Natural killer cell (primary cell): ENCODE measurements at regions not wholly inside any gene's neighbourhood (a gene's known extent, or its start where the extent isn't known, plus 50 kb on each side); places are given as distances from the start of the nearest gene placed in this dataset.

Source experiments
- ATAC-seq, 3 donors: fragments of 150-1000 bp in 2 of 3; fragments of 200-7000 bp in 1 of 3; cut with Tn5 transposase; 1 replicate in 1 of 3; 2 replicates in 2 of 3; pipeline ENCODE4 v1.10.0; 2021; ENCODE audit warnings: mild to moderate bottlenecking in 2 of 3, moderate library complexity in 2 of 3
- DNase-seq, 2 donors: peaks; one replicate each; pipeline versions ENCODE4 v3.0.0 to v3.0.0-alpha.2; 2013 to 2021; ENCODE audit warnings: mixed read lengths in 1 of 2
- H3K27ac ChIP-seq: one replicate; pipeline ENCODE4 v1.5.1; 2013; ENCODE audit warnings: mild to moderate bottlenecking, low read length
- H3K27me3 ChIP-seq: one replicate; pipeline ENCODE4 v1.6.1; 2013; ENCODE audit warnings: low read length; ENCODE audit not compliant: control insufficient read depth, insufficient read depth
- H3K36me3 ChIP-seq: one replicate; pipeline ENCODE4 v1.6.1; 2013; ENCODE audit warnings: low read length; ENCODE audit not compliant: control insufficient read depth, insufficient read depth
- H3K4me1 ChIP-seq: one replicate; pipeline ENCODE4 v1.6.1; 2013; ENCODE audit warnings: low read length; ENCODE audit not compliant: control insufficient read depth, insufficient read depth
- H3K4me3 ChIP-seq: one replicate; pipeline ENCODE4 v1.5.1; 2013; ENCODE audit warnings: low read length
- H3K9me3 ChIP-seq: one replicate; pipeline ENCODE4 v1.6.1; 2013; ENCODE audit warnings: low read length; ENCODE audit not compliant: control insufficient read depth, insufficient read depth
- H3K27ac Mint-ChIP-seq, 2 donors: one replicate each; pipeline ENCODE4 v1.8.0; 2022; ENCODE audit warnings: mild to moderate bottlenecking in 2 of 2, mixed read lengths in 2 of 2, moderate library complexity in 1 of 2
- H3K27me3 Mint-ChIP-seq, 2 donors: one replicate each; pipeline ENCODE4 v1.8.0; 2022; ENCODE audit warnings: low read depth in 2 of 2, mixed read lengths in 2 of 2
- H3K36me3 Mint-ChIP-seq: one replicate; pipeline ENCODE4 v1.8.0; 2022; ENCODE audit warnings: mixed read lengths
- H3K4me1 Mint-ChIP-seq, 2 donors: one replicate each; pipeline ENCODE4 v1.8.0; 2022; ENCODE audit warnings: mixed read lengths in 2 of 2
- H3K4me3 Mint-ChIP-seq: one replicate; pipeline ENCODE4 v1.8.0; 2022; ENCODE audit warnings: mild to moderate bottlenecking, moderate library complexity, mixed read lengths
- H3K9me3 Mint-ChIP-seq, 2 donors: one replicate each; pipeline ENCODE4 v1.8.0; 2022; ENCODE audit warnings: mixed read lengths in 2 of 2
- WGBS: methylation state at CpG from one replicate; pipeline ENCODE4 v1.1.7; 2013; ENCODE audit warnings: missing lambda C conversion rate; ENCODE audit not compliant: insufficient coverage; 5-methylcytosine and 5-hydroxymethylcytosine counted together
- intact Hi-C: fragments of 100-400 bp; cut with micrococcal nuclease; formaldehyde crosslinking; loops from one replicate; pipeline ENCODE4 v1.14.2; 2022
- TF ChIP-seq, protein P1 (sequence below): fragments of 200-600 bp; IDR thresholded peaks from one replicate; pipeline ENCODE4 v1.8.0; 2022; ENCODE audit warnings: antibody characterized with exemption

GRCh38 chr14:28373721-28374120 lies 392.9 kb upstream of the FOXG1 start:
- no peaks in the 10 kb centered on the region for H3K4me1 Mint-ChIP-seq
- no peak overlapping the region for H3K27ac Mint-ChIP-seq
- 0% methylated on average over 1 of the region's 3 CpGs for WGBS
- TF ChIP-seq, protein P1, sequence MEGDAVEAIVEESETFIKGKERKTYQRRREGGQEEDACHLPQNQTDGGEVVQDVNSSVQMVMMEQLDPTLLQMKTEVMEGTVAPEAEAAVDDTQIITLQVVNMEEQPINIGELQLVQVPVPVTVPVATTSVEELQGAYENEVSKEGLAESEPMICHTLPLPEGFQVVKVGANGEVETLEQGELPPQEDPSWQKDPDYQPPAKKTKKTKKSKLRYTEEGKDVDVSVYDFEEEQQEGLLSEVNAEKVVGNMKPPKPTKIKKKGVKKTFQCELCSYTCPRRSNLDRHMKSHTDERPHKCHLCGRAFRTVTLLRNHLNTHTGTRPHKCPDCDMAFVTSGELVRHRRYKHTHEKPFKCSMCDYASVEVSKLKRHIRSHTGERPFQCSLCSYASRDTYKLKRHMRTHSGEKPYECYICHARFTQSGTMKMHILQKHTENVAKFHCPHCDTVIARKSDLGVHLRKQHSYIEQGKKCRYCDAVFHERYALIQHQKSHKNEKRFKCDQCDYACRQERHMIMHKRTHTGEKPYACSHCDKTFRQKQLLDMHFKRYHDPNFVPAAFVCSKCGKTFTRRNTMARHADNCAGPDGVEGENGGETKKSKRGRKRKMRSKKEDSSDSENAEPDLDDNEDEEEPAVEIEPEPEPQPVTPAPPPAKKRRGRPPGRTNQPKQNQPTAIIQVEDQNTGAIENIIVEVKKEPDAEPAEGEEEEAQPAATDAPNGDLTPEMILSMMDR, result no peak
- peaks cover 3 to 4% of the 10 kb centered on the region in 2 donors for H3K9me3 Mint-ChIP-seq
- H3K27me3 Mint-ChIP-seq, result no peaks in the 10 kb centered on the region
- peaks cover 5% of the 10 kb centered on the region for H3K36me3 Mint-ChIP-seq
- Histone ChIP-seq H3K4me1 (no peaks in the 10 kb centered on the region), H3K27ac (no peak overlapping the region), H3K36me3 (no peaks in the 10 kb centered on the region), H3K4me3 (no peak overlapping the region), H3K27me3 (no peaks in the 10 kb centered on the region), H3K9me3 (no peaks in the 10 kb centered on the region)
- ATAC-seq (no peak), DNase-seq (no peak)
- H3K4me3 Mint-ChIP-seq, result no peak overlapping the region
- intact Hi-C loops, result no loop called here

DNA sequence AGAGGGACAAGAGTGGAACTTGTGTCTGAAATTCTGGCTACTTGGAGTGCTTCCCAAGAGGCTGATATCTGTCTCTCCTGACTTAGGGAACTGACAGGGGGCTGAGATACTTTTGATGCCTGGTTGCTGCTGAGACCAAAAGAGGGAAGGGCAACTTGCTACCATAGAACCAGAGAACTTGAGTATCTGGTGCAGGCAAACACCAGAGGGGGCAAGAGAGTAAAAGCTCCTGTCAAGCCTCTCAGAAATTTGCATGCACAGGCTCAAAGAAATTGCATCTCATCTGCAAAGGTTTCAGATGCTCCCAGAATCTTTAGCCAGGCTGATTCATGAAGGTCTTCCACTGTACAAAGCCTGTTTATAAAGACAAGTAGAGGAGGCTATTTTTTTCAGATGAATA lies 391.3 kb upstream of the FOXG1 start:
- H3K4me1 Mint-ChIP-seq, result no peaks in the 10 kb centered on the region
- intact Hi-C loops, result no loop called here
- DNase-seq, result no peak
- ATAC-seq, result no peak
- TF ChIP-seq, protein P1, result no peak
- no peak overlapping the region for H3K27ac Mint-ChIP-seq
- no peaks in the 10 kb centered on the region for H3K4me1 ChIP-seq
- H3K27me3 Mint-ChIP-seq, result no peaks in the 10 kb centered on the region
- no peaks in the 10 kb centered on the region for H3K36me3 ChIP-seq
- H3K4me3 Mint-ChIP-seq, result no peak overlapping the region
- H3K27ac ChIP-seq, result no peak overlapping the region
- H3K9me3 ChIP-seq, result no peaks in the 10 kb centered on the region
- peaks cover 5% of the 10 kb centered on the region for H3K36me3 Mint-ChIP-seq
- H3K27me3 ChIP-seq, result no peaks in the 10 kb centered on the region
- no peak overlapping the region for H3K4me3 ChIP-seq
- H3K9me3 Mint-ChIP-seq, result peaks cover 1 to 2% of the 10 kb centered on the region in 2 donors

- no peaks in the 10 kb centered on the region for H3K27me3 ChIP-seq
- Mint-ChIP-seq H3K4me3 (no peak overlapping the region), H3K9me3 (peaks cover 4 to 5% of the 10 kb centered on the region in 2 donors), H3K36me3 (no peaks in the 10 kb centered on the region), H3K27me3 (no peaks in the 10 kb centered on the region), H3K27ac (no peak overlapping the region), H3K4me1 (no peaks in the 10 kb centered on the region)
- H3K4me1 ChIP-seq, result no peaks in the 10 kb centered on the region
- WGBS, result no CpG with 5 or more reads among the region's 2 CpGs
- no peak overlapping the region for H3K4me3 ChIP-seq
- H3K27ac ChIP-seq, result no peak overlapping the region
- DNase-seq (no peak), ATAC-seq (no peak)
- H3K9me3 ChIP-seq, result no peaks in the 10 kb centered on the region
- no peaks in the 10 kb centered on the region for H3K36me3 ChIP-seq
- intact Hi-C loops, result no loop called here
- TF ChIP-seq, protein P1, result no peak
Observed at GRCh38 chr14:28381656-28382055, 384.9 kb upstream of the FOXG1 start.

DNA sequence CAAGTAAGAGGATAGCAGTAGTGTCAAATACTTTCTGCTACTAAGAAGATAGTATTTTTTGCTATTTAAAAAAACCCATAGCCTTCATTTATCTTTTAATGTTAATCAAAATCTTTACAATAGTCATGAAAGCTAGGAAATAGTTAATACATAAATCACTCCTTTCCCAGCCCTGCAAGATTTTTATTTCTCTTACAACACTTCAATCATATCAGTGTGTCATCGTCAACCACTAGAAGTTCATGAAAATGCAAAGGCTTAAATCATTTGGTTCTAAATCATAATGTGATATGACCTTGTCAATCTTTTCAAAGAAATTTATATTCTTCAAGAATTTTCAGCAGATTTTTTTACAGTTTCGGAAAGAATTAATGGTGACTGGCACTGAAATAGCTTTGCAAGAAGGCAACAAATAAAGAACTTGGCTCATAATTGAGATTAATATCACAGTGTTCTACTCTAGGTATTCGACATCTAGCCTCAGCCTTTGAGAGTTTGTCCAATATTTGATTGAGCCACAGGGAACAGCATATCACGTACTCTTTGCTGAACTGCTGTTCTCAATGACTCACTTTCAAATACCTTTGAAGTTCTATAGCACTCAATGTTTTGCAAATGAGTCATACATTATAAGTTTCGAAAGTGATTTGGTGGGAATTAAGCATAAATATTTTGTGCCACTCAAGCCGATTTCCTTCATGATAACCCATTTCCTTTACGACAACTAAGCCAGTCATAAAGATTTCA lies 384.0 kb upstream of the FOXG1 start:
- Mint-ChIP-seq H3K27ac (no peak overlapping the region), H3K9me3 (peaks cover 4 to 5% of the 10 kb centered on the region in 2 donors), H3K4me1 (no peaks in the 10 kb centered on the region), H3K27me3 (no peaks in the 10 kb centered on the region), H3K4me3 (no peak overlapping the region), H3K36me3 (no peaks in the 10 kb centered on the region)
- intact Hi-C loops, result no loop called here
- H3K9me3 ChIP-seq, result no peaks in the 10 kb centered on the region
- TF ChIP-seq, protein P1, result no peak
- no peak overlapping the region for H3K27ac ChIP-seq
- ATAC-seq (no peak), DNase-seq (no peak)
- H3K27me3 ChIP-seq, result no peaks in the 10 kb centered on the region
- no peaks in the 10 kb centered on the region for H3K36me3 ChIP-seq
- 88% methylated on average over 3 of the region's 7 CpGs for WGBS
- H3K4me1 ChIP-seq, result no peaks in the 10 kb centered on the region
- H3K4me3 ChIP-seq, result no peak overlapping the region
